ELF-1 (cell line): ENCODE measurements at regions not wholly inside any gene's neighbourhood (a gene's known extent, or its start where the extent isn't known, plus 50 kb on each side); places are given as distances from the start of the nearest gene placed in this dataset.

Source experiments
- DNase-seq: peaks from one replicate; pipeline ENCODE4 v3.0.0-alpha.2; 2016; ENCODE audit warnings: low read depth, low spot score

- DNase-seq: no peak
Observed at GRCh38 chr14:83533734-83534133, 1996.2 kb upstream of the FLRT2 start.

GRCh38 chr14:83534995-83535394, 1994.9 kb upstream of the FLRT2 start:
- no peak for DNase-seq

DNA sequence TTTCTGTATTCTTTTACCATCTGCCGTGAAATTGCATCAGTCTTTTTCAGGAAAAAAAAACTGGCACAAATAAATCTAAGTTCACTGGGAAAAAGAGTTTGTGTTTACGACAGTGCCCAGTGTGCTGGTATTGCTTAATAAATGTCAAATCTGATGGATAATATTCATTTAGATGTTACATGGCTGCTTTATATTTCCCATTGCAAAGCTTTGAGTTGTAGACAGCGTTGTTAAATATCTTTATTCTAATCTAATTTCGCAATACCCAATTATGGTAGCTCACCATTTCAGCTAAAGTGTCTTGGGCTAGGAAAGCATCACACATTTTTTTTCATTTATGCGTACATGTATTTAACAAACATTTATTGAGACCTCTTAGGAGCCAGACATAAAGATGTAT, 1994.5 kb upstream of the FLRT2 start:
- no peak for DNase-seq

GRCh38 chr14:83541147-83541546, 1988.8 kb upstream of the FLRT2 start:
- DNase-seq: no peak

GRCh38 chr14:83548061-83548839, 1981.7 kb upstream of the FLRT2 start:
- peak; percentile 51 for DNase-seq

DNA sequence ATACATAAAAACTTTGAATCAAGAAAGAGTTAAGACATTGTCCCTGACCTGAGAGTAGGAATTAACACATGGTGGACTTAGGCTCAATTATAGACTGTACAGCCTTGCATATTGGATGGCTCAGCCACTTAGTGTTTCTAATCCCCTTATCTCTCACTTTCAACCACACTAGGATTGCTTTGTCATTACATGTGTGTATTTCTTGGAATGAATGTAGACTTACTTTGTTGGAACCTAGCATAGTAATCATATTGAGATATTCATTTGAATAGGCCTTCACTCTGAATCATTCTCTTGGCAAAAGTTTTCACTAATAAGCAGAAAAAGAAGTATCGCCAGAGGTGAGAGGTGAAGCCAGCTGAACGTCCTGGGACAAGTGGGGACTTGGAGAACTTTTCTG, 1973.9 kb upstream of the FLRT2 start:
- DNase-seq: no peak

GRCh38 chr14:83556746-83557453, 1973.0 kb upstream of the FLRT2 start:
- DNase-seq: no peak

DNA sequence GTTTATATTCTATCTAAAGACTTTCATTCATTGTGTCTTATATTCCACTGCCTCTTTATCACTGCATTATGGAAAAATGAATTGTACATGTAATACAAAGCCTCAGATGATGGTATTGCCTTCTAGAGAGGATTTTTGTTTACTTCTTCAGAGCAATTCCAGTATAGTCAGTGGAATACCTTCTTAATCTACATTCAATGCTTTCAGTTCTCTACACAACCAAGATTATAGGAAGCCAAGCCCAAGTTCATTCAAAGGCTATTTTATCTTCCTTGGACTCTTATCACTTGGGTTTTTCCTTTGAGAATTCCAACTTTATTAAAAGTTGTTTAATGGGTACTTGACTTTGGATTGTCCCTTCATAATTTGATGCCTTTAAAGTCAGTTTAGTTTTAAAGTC, 1971.0 kb upstream of the FLRT2 start:
- no peak for DNase-seq

- DNase-seq: no peak
Observed at GRCh38 chr14:83559721-83560120, 1970.2 kb upstream of the FLRT2 start.

GRCh38 chr14:83561261-83561660, 1968.7 kb upstream of the FLRT2 start:
- DNase-seq: no peak

DNA sequence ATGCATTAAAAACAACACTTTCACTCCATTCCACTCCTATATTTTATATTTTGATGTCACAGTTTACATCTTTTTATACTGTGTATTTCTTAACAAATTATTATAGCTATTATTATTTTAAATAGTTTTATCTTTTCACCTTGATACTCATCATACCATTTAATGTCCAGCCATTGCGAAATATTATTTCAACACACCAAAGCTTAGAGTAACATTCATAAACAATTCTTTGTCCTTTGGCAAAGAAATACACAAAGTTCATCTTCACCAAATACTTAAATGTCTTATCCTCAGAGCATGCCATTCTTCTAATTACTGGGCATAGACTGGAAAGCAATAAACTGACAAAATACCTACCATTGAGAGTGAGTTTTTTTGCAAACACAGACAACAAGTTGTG, 1963.4 kb upstream of the FLRT2 start:
- DNase-seq: no peak

GRCh38 chr14:83568141-83568540, 1961.8 kb upstream of the FLRT2 start:
- DNase-seq: no peak

- no peak for DNase-seq
Observed at GRCh38 chr14:83575301-83575700, 1954.6 kb upstream of the FLRT2 start.

- no peak for DNase-seq
Observed at GRCh38 chr14:83583201-83583600, 1946.7 kb upstream of the FLRT2 start.

- no peak for DNase-seq
Observed at GRCh38 chr14:83594874-83595273, 1935.1 kb upstream of the FLRT2 start.

- no peak for DNase-seq
Observed at GRCh38 chr14:83607682-83608081, 1922.3 kb upstream of the FLRT2 start.

GRCh38 chr14:83611491-83611890, 1918.5 kb upstream of the FLRT2 start:
- no peak for DNase-seq

DNA sequence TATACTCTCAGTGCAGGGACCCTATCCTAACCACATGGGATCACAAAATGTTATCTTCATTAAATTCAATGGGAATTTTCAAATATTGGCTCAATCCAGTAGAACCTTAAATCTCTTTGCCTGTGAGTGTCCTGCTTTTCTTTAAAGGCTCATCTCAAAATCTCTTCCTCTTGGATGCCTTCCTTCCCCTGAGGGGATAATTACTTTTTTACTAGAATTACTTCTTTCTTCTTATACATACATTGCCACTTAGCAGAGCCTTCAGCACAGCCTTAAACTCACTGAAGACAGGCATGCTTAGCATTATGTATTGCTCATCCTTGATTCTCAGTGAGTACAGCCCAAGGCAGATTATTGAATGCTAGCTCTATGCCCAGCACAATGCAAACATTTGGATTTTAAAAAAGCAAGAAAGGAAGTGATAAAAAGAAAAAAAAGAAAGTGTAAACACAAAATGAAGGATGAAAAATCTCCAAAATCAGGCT, 1918.0 kb upstream of the FLRT2 start:
- DNase-seq: no peak

DNA sequence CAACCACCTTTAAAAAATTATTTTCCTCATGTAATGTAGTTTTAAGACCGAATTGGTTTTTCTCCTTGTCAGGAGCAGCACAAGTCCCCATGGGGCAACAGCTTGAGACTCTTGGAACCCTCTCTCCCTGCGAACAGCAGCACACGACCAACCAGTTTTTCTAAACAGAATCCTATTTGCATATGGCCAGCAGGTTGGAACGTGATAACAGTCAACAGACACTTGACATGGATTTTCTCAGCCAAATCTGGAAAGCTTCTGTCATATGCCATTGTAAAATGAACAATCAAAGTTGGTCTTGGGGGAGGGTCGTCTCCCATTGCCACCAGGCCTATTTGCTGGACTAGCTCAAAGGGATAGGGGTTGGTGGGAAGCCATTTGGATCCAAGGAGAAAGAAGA, 1915.0 kb upstream of the FLRT2 start:
- peak; percentile 32 for DNase-seq

DNA sequence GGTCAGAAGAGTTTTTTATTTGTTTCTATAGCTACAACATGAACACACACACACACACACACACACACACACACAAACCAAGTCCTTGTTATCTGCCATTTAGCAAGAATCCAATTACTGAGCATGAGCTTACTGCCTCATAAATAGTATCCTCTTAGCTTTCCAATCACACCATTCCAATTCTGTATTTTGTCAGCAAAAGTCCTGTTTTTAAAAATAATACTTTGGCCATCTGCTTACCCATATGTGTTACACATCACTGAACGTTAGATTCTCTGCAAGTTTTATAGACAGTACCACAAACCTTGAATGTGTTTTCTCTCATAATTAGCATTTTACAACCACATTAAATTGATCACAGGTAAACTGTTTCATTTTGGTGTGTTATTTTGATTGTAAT, 1905.4 kb upstream of the FLRT2 start:
- no peak for DNase-seq

DNA sequence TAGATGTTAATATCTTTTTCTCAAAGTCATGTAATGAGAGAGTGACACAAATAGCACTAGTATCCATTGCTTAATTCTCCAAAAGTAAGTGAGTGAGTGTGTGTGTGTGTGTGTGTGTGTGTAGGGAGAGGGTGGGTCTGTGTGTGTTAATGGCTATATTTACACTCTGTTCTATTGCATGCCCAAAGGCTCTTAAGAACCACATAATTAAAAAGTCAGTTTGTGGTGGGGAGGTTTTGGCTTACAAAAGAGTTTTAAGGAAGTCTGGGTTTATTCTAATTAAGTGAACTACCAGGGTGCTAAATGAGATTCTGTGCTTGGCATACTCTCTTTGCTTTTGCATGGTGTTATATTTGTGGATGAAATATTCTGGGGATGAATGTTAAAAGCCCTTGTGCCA, 1897.6 kb upstream of the FLRT2 start:
- no peak for DNase-seq

GRCh38 chr14:83638748-83639504, 1891.0 kb upstream of the FLRT2 start:
- DNase-seq: no peak
